H1 (cell line): ENCODE measurements at regions not wholly inside any gene's neighbourhood (a gene's known extent, or its start where the extent isn't known, plus 50 kb on each side); places are given as distances from the start of the nearest gene placed in this dataset.

Experiments used
- CTCF ChIA-PET: fragments of 300-600 bp; sonication (Branson Sonifier 250); formaldehyde crosslinking; loops from one replicate; lab custom pipeline; 2021; ENCODE audit not compliant: partially characterized antibody; lab: Charles Lee
- POLR2A ChIA-PET: fragments of 300-600 bp; sonication (Branson Sonifier 250); formaldehyde crosslinking; loops from one replicate; lab custom pipeline; 2021; ENCODE audit warnings: inconsistent platforms; ENCODE audit not compliant: partially characterized antibody; lab: Charles Lee
- DNase-seq, 2 experiments: peaks; one replicate each; pipeline versions ENCODE4 v3.0.0 to v3.0.0-alpha.2; 2010 to 2022; ENCODE audit warnings: low spot score in 2 of 2, low read depth in 1 of 2, mixed read lengths in 1 of 2
- FAIRE-seq: peaks from 2 replicates; lab custom pipeline; 2011; peaks lifted over from hg19 to GRCh38; lab: Jason Lieb, UNC
- H2AFZ ChIP-seq: 2 replicates; pipeline ENCODE4 v1.8.1; 2012; ENCODE audit warnings: low read length, inconsistent platforms
- H2AK5ac ChIP-seq: 2 replicates; pipeline ENCODE4 v1.6.1; 2013; ENCODE audit warnings: low read depth, low read length
- H2BK120ac ChIP-seq: replicated peaks from 2 replicates; pipeline ENCODE3; 2013; ENCODE audit warnings: low read depth, low read length, inconsistent platforms
- H2BK12ac ChIP-seq: 2 replicates; pipeline ENCODE4 v1.6.1; 2013; ENCODE audit warnings: low read depth, low read length
- H2BK15ac ChIP-seq: 2 replicates; pipeline ENCODE4 v1.6.1; 2013; ENCODE audit warnings: low read length
- H2BK20ac ChIP-seq: 2 replicates; pipeline ENCODE4 v1.6.1; 2013; ENCODE audit warnings: low read length
- H2BK5ac ChIP-seq: 2 replicates; pipeline ENCODE4 v1.6.1; 2013; ENCODE audit warnings: low read depth, low read length
- H3K14ac ChIP-seq: 2 replicates; pipeline ENCODE4 v1.6.1; 2013; ENCODE audit warnings: inconsistent platforms; ENCODE audit not compliant: insufficient read length
- H3K18ac ChIP-seq: 2 replicates; pipeline ENCODE4 v1.6.1; 2013; ENCODE audit warnings: low read length; ENCODE audit errors: extremely low read depth
- H3K23ac ChIP-seq: 2 replicates; pipeline ENCODE4 v1.6.1; 2013; ENCODE audit warnings: inconsistent platforms; ENCODE audit not compliant: insufficient read length
- H3K23me2 ChIP-seq: 2 replicates; pipeline ENCODE4 v1.6.1; 2013; ENCODE audit warnings: low read depth, low read length
- H3K27ac ChIP-seq: 2 replicates; pipeline ENCODE4 v1.6.1; 2011; ENCODE audit warnings: low read depth, low read length, inconsistent platforms
- H3K27me3 ChIP-seq, 4 experiments: replicated peaks in 1 of 4; 1 replicate in 1 of 4; 2 replicates in 3 of 4; pipeline versions ENCODE4 v1.6.1 to v1.8.1; 2011 to 2013; ENCODE audit warnings: low read length in 3 of 4, mild to moderate bottlenecking in 3 of 4, inconsistent platforms in 2 of 4, mixed read lengths in 2 of 4, moderate library complexity in 1 of 4; ENCODE audit not compliant: control insufficient read depth in 3 of 4, insufficient read depth in 3 of 4; ENCODE audit errors: extremely low read depth in 1 of 4
- H3K36me3 ChIP-seq, 4 experiments: 2 replicates each; pipeline versions ENCODE4 v1.6.1 to v1.8.1; 2011 to 2013; ENCODE audit warnings: mild to moderate bottlenecking in 4 of 4, low read length in 3 of 4, moderate library complexity in 2 of 4, control low read depth in 1 of 4, inconsistent platforms in 1 of 4; ENCODE audit not compliant: insufficient read depth in 4 of 4, control insufficient read depth in 2 of 4
- H3K4ac ChIP-seq: replicated peaks from 2 replicates; pipeline ENCODE3; 2013; ENCODE audit warnings: low read length, low read depth, mixed read lengths, inconsistent platforms; ENCODE audit not compliant: insufficient read length
- H3K4me1 ChIP-seq, 4 experiments: replicated peaks in 1 of 4; 1 replicate in 1 of 4; 2 replicates in 3 of 4; pipeline versions ENCODE4 v1.6.1 to v1.8.1; 2011 to 2013; ENCODE audit warnings: low read length in 3 of 4, inconsistent platforms in 2 of 4, mixed read lengths in 1 of 4; ENCODE audit not compliant: insufficient read depth in 4 of 4, control insufficient read depth in 3 of 4
- H3K4me2 ChIP-seq, 2 experiments: 2 replicates each; pipeline versions ENCODE4 v1.6.1 to v1.8.1; 2011 to 2013; ENCODE audit warnings: low read depth in 2 of 2, low read length in 2 of 2, control low read depth in 1 of 2, inconsistent platforms in 1 of 2, mild to moderate bottlenecking in 1 of 2; ENCODE audit not compliant: insufficient read depth in 1 of 2
- H3K4me3 ChIP-seq, 4 experiments: fragments of 200-600, 300-600 bp in 1 of 4; sonication (generic), shearing (Covaris generic), sonication (Bioruptor Twin) in 1 of 4; 2 replicates each; pipeline versions ENCODE4 v1.5.1 to v1.8.1; 2011 to 2016; ENCODE audit warnings: low read length in 4 of 4, low read depth in 3 of 4, control low read depth in 2 of 4, inconsistent platforms in 2 of 4, mild to moderate bottlenecking in 2 of 4, mixed read lengths in 1 of 4, moderate library complexity in 1 of 4; ENCODE audit not compliant: insufficient read depth in 2 of 4; ENCODE audit errors: extremely low read depth in 1 of 4
- H3K56ac ChIP-seq: replicated peaks from 2 replicates; pipeline ENCODE3; 2013; ENCODE audit warnings: low read depth, mild to moderate bottlenecking, mixed read lengths, low read length, inconsistent platforms; ENCODE audit not compliant: insufficient read length
- H3K79me1 ChIP-seq: 2 replicates; pipeline ENCODE4 v1.6.1; 2013; ENCODE audit warnings: low read depth, low read length, control low read depth
- H3K79me2 ChIP-seq, 2 experiments: 2 replicates each; pipeline versions ENCODE4 v1.6.1 to v1.8.1; 2012 to 2013; ENCODE audit warnings: low read length in 2 of 2, mild to moderate bottlenecking in 2 of 2, inconsistent platforms in 1 of 2; ENCODE audit not compliant: insufficient read depth in 2 of 2, control insufficient read depth in 1 of 2
- H3K9ac ChIP-seq, 4 experiments: replicated peaks in 1 of 4; 1 replicate in 1 of 4; 2 replicates in 3 of 4; pipeline versions ENCODE4 v1.6.1 to v1.8.1; 2011 to 2013; ENCODE audit warnings: low read depth in 3 of 4, low read length in 3 of 4, control low read depth in 2 of 4, mild to moderate bottlenecking in 2 of 4, moderate library complexity in 2 of 4, inconsistent platforms in 1 of 4; ENCODE audit errors: extremely low read depth in 1 of 4
- H3K9me3 ChIP-seq, 2 experiments: 2 replicates each; pipeline versions ENCODE4 v1.6.1 to v1.8.1; 2012 to 2013; ENCODE audit warnings: mild to moderate bottlenecking in 2 of 2, moderate library complexity in 2 of 2, control low read depth in 1 of 2, inconsistent platforms in 1 of 2, low read depth in 1 of 2, low read length in 1 of 2, mixed read lengths in 1 of 2; ENCODE audit not compliant: insufficient read depth in 2 of 2
- H4K20me1 ChIP-seq, 2 experiments: replicated peaks in 1 of 2; 2 replicates each; pipeline versions ENCODE3 to v1.8.1; 2011 to 2013; ENCODE audit warnings: inconsistent platforms in 2 of 2, low read length in 2 of 2, mild to moderate bottlenecking in 1 of 2; ENCODE audit not compliant: insufficient read depth in 2 of 2, control insufficient read depth in 1 of 2
- H4K5ac ChIP-seq: 2 replicates; pipeline ENCODE4 v1.6.1; 2013; ENCODE audit warnings: low read length, low read depth, mixed read lengths, inconsistent platforms; ENCODE audit not compliant: insufficient read length
- H4K8ac ChIP-seq: 2 replicates; pipeline ENCODE4 v1.8.0; 2013; ENCODE audit warnings: mild to moderate bottlenecking, moderate library complexity, low read length, inconsistent platforms; ENCODE audit not compliant: insufficient read depth; ENCODE audit errors: extremely low read depth
- H4K91ac ChIP-seq: replicated peaks from 2 replicates; pipeline ENCODE3; 2013; ENCODE audit warnings: low read length, mixed read lengths, inconsistent platforms; ENCODE audit not compliant: insufficient read length
- EGR1 ChIP-seq: IDR thresholded peaks from 2 replicates; pipeline ENCODE4 v1.6.1; 2011; ENCODE audit warnings: low read depth, low read length, borderline replicate concordance
- SRF ChIP-seq: IDR thresholded peaks from 2 replicates; pipeline ENCODE4 v1.6.1; 2011; ENCODE audit warnings: mild to moderate bottlenecking, low read depth, low read length, moderate library complexity
- WGBS, 2 experiments: shearing (Covaris generic) in 1 of 2; methylation state at CpG; one replicate each; pipeline versions ENCODE4 v1.1.6 to v1.1.7; 2013 to 2015; ENCODE audit warnings: low lambda C conversion rate in 2 of 2, mixed read lengths in 2 of 2, inconsistent platforms in 1 of 2, low coverage in 1 of 2, missing lambda C conversion rate in 1 of 2; ENCODE audit not compliant: insufficient replicate concordance in 2 of 2, insufficient coverage in 1 of 2, insufficient read length in 1 of 2; ENCODE audit errors: extremely low coverage in 1 of 2, missing lambda C conversion rate in 1 of 2; 5-methylcytosine and 5-hydroxymethylcytosine counted together
- TF ChIP-seq, protein P1 (sequence below), 3 experiments: IDR thresholded peaks; 1 replicate in 2 of 3; 2 replicates in 1 of 3; pipeline versions ENCODE4 v1.5.1 to v1.6.1; 2011; ENCODE audit warnings: low read length in 3 of 3, mild to moderate bottlenecking in 3 of 3, inconsistent platforms in 2 of 3, low read depth in 1 of 3, moderate library complexity in 1 of 3; ENCODE audit not compliant: insufficient read depth in 1 of 3; ENCODE audit errors: control extremely low read depth in 1 of 3

DNA sequence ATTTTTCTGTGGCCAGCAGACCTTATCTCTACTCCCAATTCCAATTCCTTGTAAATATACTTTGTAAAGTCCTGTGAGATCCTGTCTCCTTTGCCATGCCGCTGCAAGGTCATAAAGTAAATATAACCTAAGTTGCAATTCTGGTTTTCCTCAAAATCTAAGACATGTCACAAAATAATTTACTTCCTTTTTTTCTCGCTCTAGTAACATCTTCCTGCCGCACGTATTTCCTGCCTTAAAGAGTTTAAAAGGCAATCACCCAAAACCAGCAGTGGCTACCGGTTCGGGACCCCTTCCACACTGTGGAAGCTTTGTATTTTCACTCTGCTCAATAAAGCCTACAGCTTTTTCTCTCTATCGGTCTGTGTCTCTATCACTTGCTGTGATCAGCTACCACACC lies 832.0 kb upstream of the SLITRK5 start:
- no peaks in the 10 kb centered on the region for H3K79me2 ChIP-seq
- H2AFZ ChIP-seq: no peak overlapping the region
- H3K9me3 ChIP-seq: peaks cover 13 to 17% of the 10 kb centered on the region in 2 experiments
- no peak overlapping the region for H2BK15ac ChIP-seq
- no peaks in the 10 kb centered on the region; the same call in 1 of the 2 replicates for H3K79me1 ChIP-seq
- H3K27me3 ChIP-seq: no peaks in the 10 kb centered on the region
- no peak overlapping the region for H4K5ac ChIP-seq
- no peak overlapping the region for H2BK20ac ChIP-seq
- DNase-seq (no peak), FAIRE-seq (no peak)
- H4K20me1 ChIP-seq: no peaks in the 10 kb centered on the region
- H2BK5ac ChIP-seq: no peak overlapping the region
- H4K91ac ChIP-seq: no peak overlapping the region
- H3K9ac ChIP-seq: no peak overlapping the region
- no peak overlapping the region for H3K23ac ChIP-seq
- no peak overlapping the region for H3K4ac ChIP-seq
- no peak overlapping the region for H3K27ac ChIP-seq
- H4K8ac ChIP-seq: no peak overlapping the region
- H3K4me3 ChIP-seq: no peak overlapping the region
- no peak overlapping the region for H3K56ac ChIP-seq
- no peak overlapping the region for H3K18ac ChIP-seq
- no peaks in the 10 kb centered on the region; a peak in 1 of 8 replicates for H3K36me3 ChIP-seq
- no peak overlapping the region for H2BK120ac ChIP-seq
- H2BK12ac ChIP-seq: no peak overlapping the region
- CTCF ChIA-PET: interaction anchor here (1.7 kb wide), 1 partner anchor 435 kb away, joined by 4 read pairs; no protein-coding TSS in a partner anchor
- H2AK5ac ChIP-seq: no peak overlapping the region
- no peaks in the 10 kb centered on the region for H3K4me1 ChIP-seq
- WGBS, 2 experiments: 91% methylated on average over 7 of the region's 7 CpGs; no CpG with 5 or more reads in 1 of the 2 experiments
- no peak overlapping the region for H3K14ac ChIP-seq
- H3K23me2 ChIP-seq: no peaks in the 10 kb centered on the region
- POLR2A ChIA-PET: no interaction called here
- H3K4me2 ChIP-seq: no peak overlapping the region
- TF ChIP-seq SRF (no peak), EGR1 (no peak)
- TF ChIP-seq, protein P1, sequence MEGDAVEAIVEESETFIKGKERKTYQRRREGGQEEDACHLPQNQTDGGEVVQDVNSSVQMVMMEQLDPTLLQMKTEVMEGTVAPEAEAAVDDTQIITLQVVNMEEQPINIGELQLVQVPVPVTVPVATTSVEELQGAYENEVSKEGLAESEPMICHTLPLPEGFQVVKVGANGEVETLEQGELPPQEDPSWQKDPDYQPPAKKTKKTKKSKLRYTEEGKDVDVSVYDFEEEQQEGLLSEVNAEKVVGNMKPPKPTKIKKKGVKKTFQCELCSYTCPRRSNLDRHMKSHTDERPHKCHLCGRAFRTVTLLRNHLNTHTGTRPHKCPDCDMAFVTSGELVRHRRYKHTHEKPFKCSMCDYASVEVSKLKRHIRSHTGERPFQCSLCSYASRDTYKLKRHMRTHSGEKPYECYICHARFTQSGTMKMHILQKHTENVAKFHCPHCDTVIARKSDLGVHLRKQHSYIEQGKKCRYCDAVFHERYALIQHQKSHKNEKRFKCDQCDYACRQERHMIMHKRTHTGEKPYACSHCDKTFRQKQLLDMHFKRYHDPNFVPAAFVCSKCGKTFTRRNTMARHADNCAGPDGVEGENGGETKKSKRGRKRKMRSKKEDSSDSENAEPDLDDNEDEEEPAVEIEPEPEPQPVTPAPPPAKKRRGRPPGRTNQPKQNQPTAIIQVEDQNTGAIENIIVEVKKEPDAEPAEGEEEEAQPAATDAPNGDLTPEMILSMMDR (IDR thresholded peaks at IDR 0.05; ENCODE audit: control extremely low read depth in 1 of 3, insufficient read depth in 1 of 3, low read depth in 1 of 3, low read length in 3 of 3): no peak
